ENCODE measurements at regions not wholly inside any gene's neighbourhood (a gene's known extent, or its start where the extent isn't known, plus 50 kb on each side); places are given as distances from the start of the nearest gene placed in this dataset.
"Not testable (repeated sequence)": the region's sequence is repeated elsewhere in the genome, so short reads cannot be mapped to it uniquely, and the experiment has no call there.

DNA sequence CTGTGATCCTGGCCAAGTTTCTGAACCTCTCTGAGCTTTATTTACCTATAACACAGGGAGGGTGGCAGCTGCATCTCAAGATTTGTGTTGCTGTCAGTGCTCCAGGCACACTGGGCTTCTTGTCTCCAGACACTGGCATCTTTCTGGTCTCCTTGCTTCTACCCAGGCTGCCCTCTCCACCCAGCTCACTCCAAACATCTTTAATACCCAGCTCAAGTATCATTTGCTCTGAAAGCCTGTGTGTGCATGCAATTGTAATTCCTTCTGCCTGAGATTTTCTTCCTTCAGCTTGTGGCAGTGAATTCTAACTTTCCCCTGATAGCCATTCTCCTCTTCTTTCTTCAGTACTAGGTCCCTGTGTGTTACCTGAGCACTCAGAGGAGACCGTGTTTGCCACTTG is 50.7 kb upstream of the USP7 start:
- H3K27ac ChIP-seq = no peak overlapping the region
- H3K4me3 ChIP-seq = no peak overlapping the region
- H3K36me3 ChIP-seq = no peaks in the 10 kb centered on the region
- H3K27me3 ChIP-seq = no peaks in the 10 kb centered on the region
- DNase-seq = no peak
- ATAC-seq (ENCODE audit: low FRiP score in 2 of 2) = no peak
- WGBS, 2 donors = 100% methylated on average over 1 of the region's 1 CpG
- peaks cover 0 to 10% (median 7%) of the 10 kb centered on the region in 4 donors for H3K9me3 ChIP-seq
- peaks cover 0 to 4% (median 0%) of the 10 kb centered on the region in 4 donors for H3K4me1 ChIP-seq
- TF ChIP-seq CTCF (IDR thresholded peaks at IDR 0.05) (no peak), EP300 (IDR thresholded peaks at IDR 0.05) (no peak), POLR2A (IDR thresholded peaks at IDR 0.05) (no peak), POLR2AphosphoS5 (IDR thresholded peaks at IDR 0.05) (no peak)

GRCh38 chr16:9015489-9015888 is 51.8 kb upstream of the USP7 start:
- WGBS, 2 donors = 95 to 96% methylated on average over 10 of the region's 10 CpGs
- DNase-seq (no peak), ATAC-seq (ENCODE audit: low FRiP score in 2 of 2) (no peak)
- Histone ChIP-seq H3K27ac (no peak overlapping the region), H3K4me1 (peaks cover 0 to 4% (median 0%) of the 10 kb centered on the region in 4 donors), H3K36me3 (no peaks in the 10 kb centered on the region), H3K4me3 (no peak overlapping the region), H3K9me3 (peaks cover 0 to 10% (median 7%) of the 10 kb centered on the region in 4 donors), H3K27me3 (no peaks in the 10 kb centered on the region)
- no peak for TF ChIP-seq EP300 (IDR thresholded peaks at IDR 0.05)
- TF ChIP-seq POLR2A (IDR thresholded peaks at IDR 0.05) = no peak
- TF ChIP-seq CTCF (IDR thresholded peaks at IDR 0.05) = no peak
- no peak for TF ChIP-seq POLR2AphosphoS5 (IDR thresholded peaks at IDR 0.05)

- not testable (repeated sequence) for ATAC-seq (ENCODE audit: low FRiP score in 2 of 2); H3K4me1 ChIP-seq; H3K9me3 ChIP-seq; DNase-seq; H3K36me3 ChIP-seq; H3K4me3 ChIP-seq; H3K27me3 ChIP-seq
- peak overlapping the region in 1 of 4 donors; percentile 43 for H3K27ac ChIP-seq
- 100% methylated on average over 1 of the region's 1 CpG for WGBS, 2 donors
Measured at GRCh38 chr16:9016005-9016404, 52.3 kb upstream of the USP7 start.

DNA sequence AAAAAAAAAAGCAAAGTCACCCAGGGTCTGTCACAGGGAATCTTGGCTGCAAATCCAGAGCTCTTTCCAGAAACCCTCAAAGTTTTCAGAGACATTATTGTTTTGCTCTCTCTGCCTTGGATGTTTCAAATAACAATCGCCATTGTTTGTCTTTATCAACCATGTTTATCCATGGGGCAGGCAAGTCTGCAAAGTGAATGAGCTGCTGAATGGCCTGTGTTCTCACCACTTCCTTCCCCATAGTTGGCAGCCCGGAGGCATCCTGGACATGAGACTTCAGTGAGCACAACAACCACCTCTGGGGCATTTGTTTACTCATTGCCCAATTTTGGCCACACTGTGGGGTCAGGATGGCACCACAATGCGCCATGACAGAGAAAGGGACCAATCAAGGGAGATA is 53.1 kb upstream of the USP7 start:
- DNase-seq (no peak), ATAC-seq (ENCODE audit: low FRiP score in 2 of 2) (peak in 1 of 2 donors; percentile 21)
- WGBS, 2 donors = 33 to 53% methylated on average over 1 to 3 of the region's 3 CpGs
- TF ChIP-seq POLR2AphosphoS5 (IDR thresholded peaks at IDR 0.05) (no peak), CTCF (IDR thresholded peaks at IDR 0.05) (no peak), POLR2A (IDR thresholded peaks at IDR 0.05) (no peak), EP300 (IDR thresholded peaks at IDR 0.05) (no peak)
- Histone ChIP-seq H3K9me3 (peaks cover 0 to 10% (median 7%) of the 10 kb centered on the region in 4 donors), H3K27me3 (no peaks in the 10 kb centered on the region), H3K4me1 (peaks cover 0 to 4% (median 0%) of the 10 kb centered on the region in 4 donors), H3K4me3 (no peak overlapping the region), H3K36me3 (no peaks in the 10 kb centered on the region), H3K27ac (no peak overlapping the region)

- H3K4me1 ChIP-seq = no peaks in the 10 kb centered on the region
- H3K27ac ChIP-seq = no peak overlapping the region
- WGBS, 2 donors = 65 to 77% methylated on average over 13 of the region's 13 CpGs
- no peak overlapping the region for H3K4me3 ChIP-seq
- ATAC-seq (ENCODE audit: low FRiP score in 2 of 2) (peak in 1 of 2 donors; percentile 57), DNase-seq (peak in 1 of 2 donors; percentile 21)
- no peaks in the 10 kb centered on the region for H3K27me3 ChIP-seq
- no peaks in the 10 kb centered on the region for H3K9me3 ChIP-seq
- no peaks in the 10 kb centered on the region for H3K36me3 ChIP-seq
- TF ChIP-seq EP300 (IDR thresholded peaks at IDR 0.05) = no peak
- no peak for TF ChIP-seq POLR2A (IDR thresholded peaks at IDR 0.05)
- TF ChIP-seq CTCF (IDR thresholded peaks at IDR 0.05) = no peak
- no peak for TF ChIP-seq POLR2AphosphoS5 (IDR thresholded peaks at IDR 0.05)
Measured at GRCh38 chr16:9027070-9027799, 63.5 kb upstream of the USP7 start.

DNA sequence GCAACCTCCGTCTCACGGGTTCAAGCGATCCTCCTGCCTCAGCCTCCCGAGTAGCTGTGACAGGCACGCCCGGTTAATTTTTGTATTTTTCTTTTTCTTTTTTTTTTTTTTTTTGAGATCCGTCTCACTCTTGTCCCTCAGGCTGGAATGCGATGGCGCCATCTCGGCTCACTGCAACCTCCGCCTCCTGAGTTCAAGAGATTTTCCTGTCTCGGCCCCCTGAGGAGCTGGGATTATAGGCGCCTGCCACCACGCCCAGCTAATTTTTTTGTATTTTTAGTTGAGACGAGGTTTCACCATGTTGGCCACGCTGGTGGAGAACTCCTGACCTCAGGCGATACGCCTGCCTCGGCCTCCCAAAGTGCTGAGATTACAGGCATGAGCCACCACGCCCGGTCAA is 63.0 kb upstream of the HAPSTR1 start:
- H3K4me3 ChIP-seq; ATAC-seq (ENCODE audit: low FRiP score in 2 of 2); H3K9me3 ChIP-seq; H3K36me3 ChIP-seq; H3K27me3 ChIP-seq; H3K27ac ChIP-seq; DNase-seq; H3K4me1 ChIP-seq: not testable (repeated sequence)
- 85 to 92% methylated on average over 21 of the region's 21 CpGs for WGBS, 2 donors

Measured in upper lobe of left lung (tissue), 6 donors.